Fibroblast of skin of right biceps (primary cell): ENCODE measurements at regions not wholly inside any gene's neighbourhood (a gene's known extent, or its start where the extent isn't known, plus 50 kb on each side); places are given as distances from the start of the nearest gene placed in this dataset.

Experiments
- DNase-seq: peaks from one replicate; pipeline ENCODE4 v3.0.0-alpha.2; 2013

GRCh38 chr1:81032374-81032773 lies 768.4 kb upstream of the ADGRL2 start:
- DNase-seq: no peak

- DNase-seq: no peak
These were observed 770.3 kb upstream of the ADGRL2 start for GRCh38 chr1:81030441-81030840.

GRCh38 chr1:81029266-81029665 lies 771.5 kb upstream of the ADGRL2 start:
- DNase-seq: no peak

- DNase-seq: peak; percentile 11
These were observed 777.5 kb upstream of the ADGRL2 start for GRCh38 chr1:81023187-81023724.

- peak; percentile 3 for DNase-seq
These were observed 779.6 kb upstream of the ADGRL2 start for GRCh38 chr1:81021134-81021533.

GRCh38 chr1:81020506-81020905 lies 780.2 kb upstream of the ADGRL2 start:
- no peak for DNase-seq

- DNase-seq: no peak
These were observed 790.6 kb upstream of the ADGRL2 start for GRCh38 chr1:81010126-81010525.

- no peak for DNase-seq
These were observed 792.4 kb upstream of the ADGRL2 start for GRCh38 chr1:81008293-81008692.

GRCh38 chr1:81007024-81007423 lies 793.7 kb upstream of the ADGRL2 start:
- peak; percentile 21 for DNase-seq

GRCh38 chr1:81006502-81006901 lies 794.2 kb upstream of the ADGRL2 start:
- DNase-seq: no peak

GRCh38 chr1:81004011-81004410 lies 796.7 kb upstream of the ADGRL2 start:
- no peak for DNase-seq

- peak; percentile 17 for DNase-seq
These were observed 805.8 kb upstream of the ADGRL2 start for GRCh38 chr1:80994934-80995333.

GRCh38 chr1:80994038-80994437 lies 806.7 kb upstream of the ADGRL2 start:
- DNase-seq: no peak

GRCh38 chr1:80993154-80993980 lies 807.4 kb upstream of the ADGRL2 start:
- DNase-seq: peak; percentile 33

- DNase-seq: peak; percentile 43
These were observed 811.3 kb upstream of the ADGRL2 start for GRCh38 chr1:80989455-80989854.

- peak; percentile 9 for DNase-seq
These were observed 811.8 kb upstream of the ADGRL2 start for GRCh38 chr1:80988926-80989325.

GRCh38 chr1:80987824-80988223 lies 812.9 kb upstream of the ADGRL2 start:
- no peak for DNase-seq

GRCh38 chr1:80987106-80987505 lies 813.6 kb upstream of the ADGRL2 start:
- no peak for DNase-seq

GRCh38 chr1:80982831-80983230 lies 817.9 kb upstream of the ADGRL2 start:
- no peak for DNase-seq

GRCh38 chr1:80973101-80973500 lies 827.6 kb upstream of the ADGRL2 start:
- DNase-seq: no peak

GRCh38 chr1:80966266-80966665 lies 834.5 kb upstream of the ADGRL2 start:
- no peak for DNase-seq

GRCh38 chr1:80962564-80962963 lies 838.2 kb upstream of the ADGRL2 start:
- no peak for DNase-seq

- no peak for DNase-seq
These were observed 839.1 kb upstream of the ADGRL2 start for GRCh38 chr1:80961464-80962190.

- no peak for DNase-seq
These were observed 867.4 kb upstream of the ADGRL2 start for GRCh38 chr1:80933346-80933745.
